Upper lobe of left lung (tissue), 6 donors: ENCODE measurements at regions not wholly inside any gene's neighbourhood (a gene's known extent, or its start where the extent isn't known, plus 50 kb on each side); places are given as distances from the start of the nearest gene placed in this dataset.
"Not testable (repeated sequence)": the region's sequence is repeated elsewhere in the genome, so short reads cannot be mapped to it uniquely, and the experiment has no call there.

Experiments used
- ATAC-seq, 2 donors: fragments of 200-7000 bp; cut with Tn5 transposase; one replicate each; pipeline ENCODE4 v1.9.1; 2022; ENCODE audit warnings: mild to moderate bottlenecking in 2 of 2, moderate library complexity in 2 of 2; ENCODE audit not compliant: low FRiP score in 2 of 2
- DNase-seq, 2 donors: peaks; one replicate each; pipeline ENCODE4 v3.0.0-alpha.2; 2019 to 2020
- H3K27ac ChIP-seq, 4 donors: fragments of 200-600 bp; sonication (generic); one replicate each; pipeline ENCODE4 v1.5.1; 2016 to 2019
- H3K27me3 ChIP-seq, 4 donors: fragments of 200-600 bp; sonication (generic); one replicate each; pipeline ENCODE4 v1.5.1; 2017 to 2019
- H3K36me3 ChIP-seq, 4 donors: fragments of 200-600 bp; sonication (generic); one replicate each; pipeline ENCODE4 v1.5.1; 2016 to 2019
- H3K4me1 ChIP-seq, 4 donors: fragments of 200-600 bp; sonication (generic); one replicate each; pipeline ENCODE4 v1.5.1; 2018 to 2019
- H3K4me3 ChIP-seq, 4 donors: fragments of 200-600 bp; sonication (generic); one replicate each; pipeline ENCODE4 v1.5.1; 2017 to 2019; ENCODE audit warnings: mild to moderate bottlenecking in 2 of 4, moderate library complexity in 1 of 4
- H3K9me3 ChIP-seq, 4 donors: fragments of 200-600 bp; sonication (generic); one replicate each; pipeline ENCODE4 v1.5.1; 2018 to 2019
- CTCF ChIP-seq, 6 experiments: fragments of 450-650 bp in 4 of 6; fragments of 200-600 bp in 2 of 6; sonication (generic) in 2 of 6; IDR thresholded peaks; one replicate each; pipeline ENCODE4 v1.5.1; 2016 to 2019; ENCODE audit warnings: antibody characterized with exemption in 6 of 6
- EP300 ChIP-seq, 4 donors: sonication (generic); formaldehyde crosslinking; IDR thresholded peaks; one replicate each; pipeline ENCODE4 v1.5.1; 2017; ENCODE audit warnings: antibody characterized with exemption in 4 of 4, control low read depth in 2 of 4
- POLR2A ChIP-seq, 4 donors: fragments of 450-650 bp; IDR thresholded peaks; one replicate each; pipeline ENCODE4 v1.5.1; 2016 to 2017; ENCODE audit warnings: antibody characterized with exemption in 4 of 4, mild to moderate bottlenecking in 2 of 4
- POLR2AphosphoS5 ChIP-seq, 2 donors: sonication (generic); formaldehyde crosslinking; IDR thresholded peaks; one replicate each; pipeline ENCODE4 v1.5.1; 2017; ENCODE audit warnings: antibody characterized with exemption in 2 of 2
- WGBS, 2 donors: methylation state at CpG; one replicate each; pipeline ENCODE4 v1.1.5; 2017 to 2018; 5-methylcytosine and 5-hydroxymethylcytosine counted together
- donor health status: DM: no; HTN: no; CAD: no; lungs with moderate emphysema.
- donor health status: DM: no; HTN: yes; CAD: no; lungs with severe emphysema.

GRCh38 chr17:31609331-31609730, 217.9 kb downstream of the RAB11FIP4 start:
- Histone ChIP-seq H3K27me3 (no peaks in the 10 kb centered on the region), H3K4me3 (no peak overlapping the region), H3K4me1 (no peaks in the 10 kb centered on the region), H3K27ac (no peak overlapping the region), H3K36me3 (no peaks in the 10 kb centered on the region), H3K9me3 (no peaks in the 10 kb centered on the region)
- 75 to 84% methylated on average over 3 of the region's 3 CpGs for WGBS, 2 donors
- DNase-seq (no peak), ATAC-seq (no peak)
- TF ChIP-seq EP300 (IDR thresholded peaks at IDR 0.05) (no peak), POLR2AphosphoS5 (IDR thresholded peaks at IDR 0.05) (no peak), CTCF (IDR thresholded peaks at IDR 0.05) (no peak), POLR2A (IDR thresholded peaks at IDR 0.05) (no peak)

GRCh38 chr17:31608659-31609254, 217.3 kb downstream of the RAB11FIP4 start:
- no peak overlapping the region for H3K4me3 ChIP-seq
- TF ChIP-seq POLR2AphosphoS5 (IDR thresholded peaks at IDR 0.05) (no peak), CTCF (IDR thresholded peaks at IDR 0.05) (no peak), POLR2A (IDR thresholded peaks at IDR 0.05) (no peak), EP300 (IDR thresholded peaks at IDR 0.05) (no peak)

GRCh38 chr17:31605761-31606160, 214.3 kb downstream of the RAB11FIP4 start:
- no peak for TF ChIP-seq POLR2A (IDR thresholded peaks at IDR 0.05)
- TF ChIP-seq POLR2AphosphoS5 (IDR thresholded peaks at IDR 0.05): no peak
- TF ChIP-seq EP300 (IDR thresholded peaks at IDR 0.05): no peak
- TF ChIP-seq CTCF (IDR thresholded peaks at IDR 0.05): no peak
- H3K4me1 ChIP-seq: no peaks in the 10 kb centered on the region
- H3K4me3 ChIP-seq: no peak overlapping the region
- no peak for DNase-seq
- H3K27ac ChIP-seq: no peak overlapping the region
- no peaks in the 10 kb centered on the region for H3K27me3 ChIP-seq
- no peaks in the 10 kb centered on the region for H3K9me3 ChIP-seq
- ATAC-seq: no peak
- H3K36me3 ChIP-seq: no peaks in the 10 kb centered on the region
- 91 to 94% methylated on average over 1 of the region's 1 CpG for WGBS, 2 donors

More at GRCh38 chr17:31608659-31609254, 217.3 kb downstream of the RAB11FIP4 start:
- DNase-seq (no peak), ATAC-seq (no peak)
- Histone ChIP-seq H3K4me1 (no peaks in the 10 kb centered on the region), H3K9me3 (no peaks in the 10 kb centered on the region), H3K36me3 (no peaks in the 10 kb centered on the region), H3K27ac (no peak overlapping the region), H3K27me3 (no peaks in the 10 kb centered on the region)
- WGBS, 2 donors: 85 to 86% methylated on average over 3 of the region's 3 CpGs

DNA sequence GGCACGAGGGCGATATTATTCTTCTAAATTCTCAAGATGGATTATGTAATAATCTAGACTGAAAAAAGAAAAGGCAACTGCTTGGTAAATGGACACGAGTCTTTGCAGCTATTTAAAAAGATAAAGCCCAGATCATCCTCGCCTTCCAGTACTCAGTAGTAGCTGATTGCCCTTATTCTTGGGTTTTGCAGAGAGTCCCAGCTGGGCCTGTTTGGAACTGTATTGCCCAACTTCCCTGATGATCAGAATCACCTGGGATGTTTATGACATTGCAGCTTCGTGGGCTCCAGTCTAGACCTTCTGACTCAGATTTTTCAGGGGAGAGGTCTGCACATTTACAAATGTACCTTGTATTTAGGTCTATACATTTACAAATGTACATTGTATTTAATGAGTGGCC, 213.5 kb downstream of the RAB11FIP4 start:
- no peak for DNase-seq
- Histone ChIP-seq H3K4me3 (no peak overlapping the region), H3K27me3 (no peaks in the 10 kb centered on the region), H3K36me3 (no peaks in the 10 kb centered on the region), H3K4me1 (no peaks in the 10 kb centered on the region), H3K27ac (no peak overlapping the region), H3K9me3 (no peaks in the 10 kb centered on the region)
- no peak for ATAC-seq
- 82 to 85% methylated on average over 5 of the region's 5 CpGs for whole genome bisulfite sequencing, 2 donors
- TF ChIP-seq POLR2AphosphoS5 (IDR thresholded peaks at IDR 0.05) (no peak), POLR2A (IDR thresholded peaks at IDR 0.05) (no peak), CTCF (IDR thresholded peaks at IDR 0.05) (no peak), EP300 (IDR thresholded peaks at IDR 0.05) (no peak)

DNA sequence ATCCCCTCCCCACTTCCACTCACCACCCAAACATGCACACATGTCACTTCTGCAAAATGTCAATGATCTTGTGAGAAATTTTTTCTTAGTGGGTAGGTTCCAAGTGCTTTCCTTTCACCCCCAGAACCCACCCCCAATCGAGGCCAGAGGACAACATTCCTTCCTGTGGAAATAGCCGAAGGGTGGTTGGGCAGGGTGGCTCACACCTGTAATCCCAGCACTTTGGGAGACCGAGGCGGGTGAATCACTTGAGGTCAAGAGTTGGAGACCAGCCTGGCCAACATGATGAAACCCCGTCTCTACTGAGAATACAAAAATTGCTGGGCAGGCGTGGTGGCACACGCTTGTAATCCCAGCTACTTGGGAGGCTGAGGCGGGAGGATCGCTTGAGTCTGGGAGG, 208.7 kb downstream of the RAB11FIP4 start:
- H3K27me3 ChIP-seq, DNase-seq, H3K4me3 ChIP-seq, H3K9me3 ChIP-seq, ATAC-seq, H3K36me3 ChIP-seq, H3K27ac ChIP-seq: not testable (repeated sequence)
- H3K4me1 ChIP-seq: peaks cover 9 to 15% (median 12%) of the 10 kb centered on the region in 4 donors
- WGBS, 2 donors: 91 to 96% methylated on average over 8 to 9 of the region's 9 CpGs
